AG10803 (cell line): ENCODE measurements at regions not wholly inside any gene's neighbourhood (a gene's known extent, or its start where the extent isn't known, plus 50 kb on each side); places are given as distances from the start of the nearest gene placed in this dataset.
"Not testable (repeated sequence)": the region's sequence is repeated elsewhere in the genome, so short reads cannot be mapped to it uniquely, and the experiment has no call there.

Source experiments
- DNase-seq: peaks from one replicate; pipeline ENCODE4 v3.0.0; 2010; ENCODE audit warnings: low read depth
- H3K4me3 ChIP-seq: 2 replicates; pipeline ENCODE4 v1.5.1; 2011; ENCODE audit warnings: mild to moderate bottlenecking, low read length, control low read depth
- CTCF ChIP-seq: conservative IDR thresholded peaks from 2 replicates; pipeline ENCODE4 v1.5.1; 2011; ENCODE audit warnings: mild to moderate bottlenecking, low read length, control low read depth, inconsistent platforms

GRCh38 chr15:66635817-66636216 lies 66.2 kb upstream of the SMAD6 start:
- H3K4me3 ChIP-seq = no peak overlapping the region
- TF ChIP-seq CTCF = no peak
- no peak for DNase-seq

GRCh38 chr15:66637044-66637443 lies 65.0 kb upstream of the SMAD6 start:
- not testable (repeated sequence) for DNase-seq, H3K4me3 ChIP-seq

GRCh38 chr15:66638377-66638776 lies 63.7 kb upstream of the SMAD6 start:
- H3K4me3 ChIP-seq = no peak overlapping the region
- no peak for DNase-seq
- TF ChIP-seq CTCF = no peak

- DNase-seq = no peak
- TF ChIP-seq CTCF = no peak
- H3K4me3 ChIP-seq = no peak overlapping the region
Measured at GRCh38 chr15:66641485-66642315, 60.3 kb upstream of the SMAD6 start.

GRCh38 chr15:66642514-66642913 lies 59.5 kb upstream of the SMAD6 start:
- no peak overlapping the region for H3K4me3 ChIP-seq
- DNase-seq = no peak
- no peak for TF ChIP-seq CTCF

GRCh38 chr15:66643033-66643432 lies 59.0 kb upstream of the SMAD6 start:
- no peak overlapping the region for H3K4me3 ChIP-seq
- TF ChIP-seq CTCF = no peak
- DNase-seq = no peak

GRCh38 chr15:66644000-66644787 lies 57.8 kb upstream of the SMAD6 start:
- TF ChIP-seq CTCF = no peak
- no peak overlapping the region for H3K4me3 ChIP-seq
- DNase-seq = no peak
